PC-3 (cell line): ENCODE measurements at regions not wholly inside any gene's neighbourhood (a gene's known extent, or its start where the extent isn't known, plus 50 kb on each side); places are given as distances from the start of the nearest gene placed in this dataset.

Experiments
- ATAC-seq: fragments of 200-7000 bp; cut with Tn5 transposase; 2 replicates; pipeline ENCODE4 v1.9.1; 2020; ENCODE audit warnings: mild to moderate bottlenecking, moderate library complexity
- BruUV-seq: library from RNA; stranded (reverse); fragments of 400-500 nt; replicated peaks from 2 replicates; lab custom pipeline; 2021; lab: Mats Ljungman, UMichigan
- CTCF ChIA-PET: fragments of 300-600 bp; sonication (Branson Sonifier 250); formaldehyde crosslinking; loops from one replicate; lab custom pipeline; 2022; ENCODE audit warnings: antibody characterized with exemption; lab: Charles Lee
- POLR2A ChIA-PET: fragments of 300-600 bp; sonication (Branson Sonifier 250); formaldehyde crosslinking; loops from one replicate; lab custom pipeline; 2022; ENCODE audit warnings: antibody characterized with exemption; ENCODE audit not compliant: unreplicated experiment; lab: Charles Lee
- DNase-seq: peaks from one replicate; pipeline ENCODE4 v3.0.0-alpha.2; 2015
- H2AFZ ChIP-seq: fragments of 300-600 bp; sonication (generic); 2 replicates; pipeline ENCODE4 v1.6.0; 2016; ENCODE audit warnings: antibody characterized with exemption, low read length
- H3F3A ChIP-seq: fragments of 300-600 bp; sonication (generic); one replicate; pipeline ENCODE4 v1.6.0; 2017; ENCODE audit warnings: antibody characterized with exemption, low read length, control low read depth, mild to moderate bottlenecking; ENCODE audit not compliant: unreplicated experiment
- H3K27ac ChIP-seq: fragments of 300-600 bp; sonication (generic); 2 replicates; pipeline ENCODE4 v1.5.1; 2016; ENCODE audit warnings: mild to moderate bottlenecking, low read length
- H3K27me3 ChIP-seq: fragments of 300-600 bp; sonication (generic); 2 replicates; pipeline ENCODE4 v1.6.1; 2016; ENCODE audit warnings: low read length, mixed read lengths
- H3K36me3 ChIP-seq: fragments of 300-600 bp; sonication (generic); 2 replicates; pipeline ENCODE4 v1.6.1; 2016; ENCODE audit warnings: low read depth, mixed run types, low read length, mixed read lengths
- H3K4me1 ChIP-seq: fragments of 300-600 bp; sonication (generic); 2 replicates; pipeline ENCODE4 v1.5.1; 2016; ENCODE audit warnings: low read length; ENCODE audit not compliant: insufficient read depth
- H3K4me2 ChIP-seq: fragments of 300-600 bp; sonication (generic); 2 replicates; pipeline ENCODE4 v1.6.0; 2016; ENCODE audit warnings: low read length
- H3K4me3 ChIP-seq: fragments of 300-600 bp; sonication (generic); 2 replicates; pipeline ENCODE4 v1.5.1; 2016; ENCODE audit warnings: mild to moderate bottlenecking, low read length, mixed read lengths
- H3K79me2 ChIP-seq: fragments of 300-600 bp; sonication (generic); 2 replicates; pipeline ENCODE4 v1.6.1; 2017; ENCODE audit warnings: low read length, mixed read lengths
- H3K9ac ChIP-seq: fragments of 300-600 bp; sonication (generic); 2 replicates; pipeline ENCODE4 v1.6.0; 2016; ENCODE audit warnings: mild to moderate bottlenecking, low read length
- H3K9me2 ChIP-seq: fragments of 300-600 bp; sonication (generic); replicated peaks from 2 replicates; pipeline ENCODE4 v1.6.1; 2016; ENCODE audit warnings: mixed run types, low read length, mixed read lengths
- H3K9me3 ChIP-seq: fragments of 300-600 bp; sonication (generic); 2 replicates; pipeline ENCODE4 v1.6.1; 2016; ENCODE audit warnings: low read length, mixed read lengths
- H4K20me1 ChIP-seq: fragments of 300-600 bp; sonication (generic); 2 replicates; pipeline ENCODE4 v1.6.1; 2016; ENCODE audit warnings: low read length, mixed read lengths
- CTCF ChIP-seq: fragments of 300-600 bp; sonication (generic); conservative IDR thresholded peaks from 2 replicates; pipeline ENCODE4 v1.5.1; 2017; ENCODE audit warnings: antibody characterized with exemption, low read depth, mild to moderate bottlenecking, low read length
- EZH2 ChIP-seq: fragments of 300-600 bp; sonication (generic); IDR thresholded peaks from one replicate; pipeline ENCODE4 v1.6.1; 2017; ENCODE audit warnings: antibody characterized with exemption, mild to moderate bottlenecking, low read length; ENCODE audit not compliant: unreplicated experiment
- EZH2phosphoT487 ChIP-seq: fragments of 300-600 bp; sonication (generic); IDR thresholded peaks from 2 replicates; pipeline ENCODE4 v1.6.1; 2018; ENCODE audit warnings: mild to moderate bottlenecking, antibody characterized with exemption, low read length, borderline replicate concordance
- intact Hi-C: fragments of 100-400 bp; cut with micrococcal nuclease; formaldehyde crosslinking; loops from 2 replicates; pipeline ENCODE4 v1.9.0; 2023

DNA sequence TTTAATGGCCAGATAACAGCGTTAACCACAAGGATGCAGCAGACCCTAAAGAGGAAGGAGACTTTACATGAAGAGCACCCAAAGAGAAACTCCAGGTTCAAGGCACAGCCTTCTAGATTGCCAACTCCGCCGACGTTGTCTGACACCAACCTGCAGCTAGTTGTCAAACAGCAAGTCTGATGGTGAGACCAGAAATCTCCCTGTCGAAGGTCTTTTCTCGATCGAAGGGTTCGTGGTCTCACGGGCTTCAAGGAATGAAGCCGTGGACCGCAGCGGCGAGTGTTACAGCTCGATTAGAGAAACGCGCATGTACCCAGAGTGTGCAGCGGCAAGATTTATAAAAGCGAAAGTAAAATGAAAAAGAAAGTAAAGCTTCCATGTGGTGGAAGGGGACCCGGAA lies 656.3 kb downstream of the XIRP2 start:
- Histone ChIP-seq H2AFZ (no peak overlapping the region), H3K4me3 (no peak overlapping the region), H4K20me1 (no peaks in the 10 kb centered on the region), H3K9me3 (no peaks in the 10 kb centered on the region), H3K36me3 (no peaks in the 10 kb centered on the region), H3K4me2 (no peak overlapping the region), H3K27me3 (no peaks in the 10 kb centered on the region), H3K27ac (no peak overlapping the region), H3K4me1 (no peaks in the 10 kb centered on the region), H3K79me2 (no peaks in the 10 kb centered on the region), H3F3A (no peaks in the 10 kb centered on the region), H3K9ac (no peak overlapping the region), H3K9me2 (no peaks in the 10 kb centered on the region)
- ChIA-PET POLR2A (no interaction called here), CTCF (no interaction called here)
- intact Hi-C loops, result no loop called here
- ATAC-seq, result no peak
- no peak for DNase-seq
- TF ChIP-seq CTCF (no peak), EZH2phosphoT487 (no peak), EZH2 (no peak)
- no TSS peak for BruUV-seq

DNA sequence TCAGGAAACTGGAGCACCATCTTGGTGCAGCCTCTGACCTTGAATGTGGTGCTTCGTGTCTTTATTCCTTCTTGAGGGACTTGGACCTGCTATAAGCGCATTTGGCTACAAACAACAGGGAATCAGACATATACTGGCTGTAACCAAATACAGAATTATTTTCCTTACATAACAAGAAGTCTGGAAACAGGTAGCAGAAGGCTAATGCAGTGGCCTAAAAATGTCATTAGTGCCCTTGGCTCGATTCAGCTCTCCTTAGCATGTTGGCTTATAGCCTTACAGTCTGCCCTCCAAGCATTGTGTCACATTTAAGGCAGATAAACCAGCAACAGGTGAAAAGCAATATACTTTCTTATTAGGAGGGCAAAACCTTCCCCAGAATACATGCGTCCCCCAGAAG lies 655.4 kb downstream of the XIRP2 start:
- Histone ChIP-seq H3K9me3 (no peaks in the 10 kb centered on the region), H3K9me2 (no peaks in the 10 kb centered on the region), H3K27me3 (no peaks in the 10 kb centered on the region), H2AFZ (no peak overlapping the region), H3K4me2 (no peak overlapping the region), H3F3A (no peaks in the 10 kb centered on the region), H3K27ac (no peak overlapping the region), H3K9ac (no peak overlapping the region), H3K4me1 (no peaks in the 10 kb centered on the region), H3K79me2 (no peaks in the 10 kb centered on the region), H4K20me1 (no peaks in the 10 kb centered on the region), H3K4me3 (no peak overlapping the region), H3K36me3 (no peaks in the 10 kb centered on the region)
- intact Hi-C loops, result no loop called here
- TF ChIP-seq CTCF (no peak), EZH2 (no peak), EZH2phosphoT487 (no peak)
- DNase-seq (no peak), ATAC-seq (no peak)
- ChIA-PET POLR2A (no interaction called here), CTCF (interaction anchor here (0.6 kb wide), 1 partner anchor 167 kb away, joined by 4 read pairs; no protein-coding TSS in a partner anchor)
- BruUV-seq, result no TSS peak

DNA sequence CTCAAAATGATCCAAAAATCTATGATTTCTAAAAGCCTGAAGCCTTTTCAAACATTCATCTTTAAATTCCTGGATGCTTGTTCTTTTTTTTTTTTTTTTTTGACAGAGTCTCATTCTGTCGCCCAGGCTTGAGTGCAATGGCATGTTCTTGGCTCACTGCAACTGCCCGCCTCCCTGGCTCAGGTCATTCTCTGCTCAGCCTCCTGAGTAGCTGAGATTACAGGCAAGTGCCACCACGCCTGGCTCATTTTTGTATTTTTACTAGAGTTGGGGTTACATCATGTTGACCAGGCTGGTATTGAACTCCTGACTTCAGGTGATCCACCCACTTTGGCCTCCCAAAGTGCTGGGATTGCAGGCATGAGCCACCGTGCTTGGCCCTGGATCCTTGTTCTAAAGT lies 649.5 kb downstream of the XIRP2 start:
- intact Hi-C loops, result no loop called here
- H3F3A ChIP-seq, result no peaks in the 10 kb centered on the region
- CTCF ChIA-PET, result no interaction called here

More for the DNA sequence above, 649.5 kb downstream of the XIRP2 start:
- H3K79me2 ChIP-seq, result no peaks in the 10 kb centered on the region
- no peak overlapping the region for H3K4me3 ChIP-seq
- H3K27me3 ChIP-seq, result no peaks in the 10 kb centered on the region
- no peak overlapping the region for H3K27ac ChIP-seq
- H3K9me2 ChIP-seq, result no peaks in the 10 kb centered on the region
- DNase-seq (no peak), ATAC-seq (no peak)
- H2AFZ ChIP-seq, result no peak overlapping the region
- H3K36me3 ChIP-seq, result no peaks in the 10 kb centered on the region
- H3K9ac ChIP-seq, result no peak overlapping the region
- H3K4me1 ChIP-seq, result no peaks in the 10 kb centered on the region
- no TSS peak for BruUV-seq
- TF ChIP-seq EZH2phosphoT487 (no peak), EZH2 (no peak), CTCF (no peak)
- no peaks in the 10 kb centered on the region for H4K20me1 ChIP-seq
- H3K4me2 ChIP-seq, result no peak overlapping the region
- POLR2A ChIA-PET, result no interaction called here
- H3K9me3 ChIP-seq, result no peaks in the 10 kb centered on the region
